Bronchial epithelial cell (primary cell): ENCODE measurements at regions not wholly inside any gene's neighbourhood (a gene's known extent, or its start where the extent isn't known, plus 50 kb on each side); places are given as distances from the start of the nearest gene placed in this dataset.

Source experiments
- DNase-seq: peaks from one replicate; pipeline ENCODE4 v3.0.0-alpha.2; 2010; ENCODE audit warnings: low read depth
- FAIRE-seq: peaks from 2 replicates; lab custom pipeline; 2011; peaks lifted over from hg19 to GRCh38; lab: Jason Lieb, UNC
- H3K27me3 ChIP-seq: 2 replicates; pipeline ENCODE4 v1.5.1; 2011; ENCODE audit warnings: low read length; ENCODE audit not compliant: control insufficient read depth, insufficient read depth
- H3K36me3 ChIP-seq: 2 replicates; pipeline ENCODE4 v1.5.1; 2011; ENCODE audit warnings: low read length; ENCODE audit not compliant: control insufficient read depth, insufficient read depth
- H3K4me3 ChIP-seq: 2 replicates; pipeline ENCODE4 v1.5.1; 2011; ENCODE audit warnings: mild to moderate bottlenecking, low read depth, low read length, control low read depth
- TF ChIP-seq, protein P1 (sequence below): IDR thresholded peaks from 2 replicates; pipeline ENCODE4 v1.5.1; 2011; ENCODE audit warnings: mild to moderate bottlenecking, moderate library complexity, low read length, control low read depth, inconsistent platforms; ENCODE audit not compliant: insufficient read depth, severe bottlenecking

DNA sequence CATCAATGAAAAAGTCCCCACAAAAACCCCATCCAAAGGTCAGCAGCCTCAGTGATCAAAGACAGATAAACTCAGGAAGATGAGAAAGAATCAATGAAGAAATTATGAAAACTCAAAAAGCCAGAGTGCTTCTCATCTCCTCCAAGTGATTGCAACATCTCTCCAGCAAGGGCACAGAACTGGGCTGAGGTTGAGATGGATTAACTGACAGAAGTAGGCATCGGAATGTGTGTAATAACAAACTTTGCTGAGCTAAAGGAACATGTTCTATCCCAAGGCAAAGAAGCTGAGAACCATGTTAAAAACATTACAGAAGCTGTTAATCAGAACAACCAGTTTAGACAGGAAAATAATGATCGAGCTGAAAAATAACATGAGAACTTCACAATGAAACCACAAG is 442.8 kb upstream of the SYT4 start:
- no peak overlapping the region for H3K4me3 ChIP-seq
- no peaks in the 10 kb centered on the region for H3K36me3 ChIP-seq
- TF ChIP-seq, protein P1, sequence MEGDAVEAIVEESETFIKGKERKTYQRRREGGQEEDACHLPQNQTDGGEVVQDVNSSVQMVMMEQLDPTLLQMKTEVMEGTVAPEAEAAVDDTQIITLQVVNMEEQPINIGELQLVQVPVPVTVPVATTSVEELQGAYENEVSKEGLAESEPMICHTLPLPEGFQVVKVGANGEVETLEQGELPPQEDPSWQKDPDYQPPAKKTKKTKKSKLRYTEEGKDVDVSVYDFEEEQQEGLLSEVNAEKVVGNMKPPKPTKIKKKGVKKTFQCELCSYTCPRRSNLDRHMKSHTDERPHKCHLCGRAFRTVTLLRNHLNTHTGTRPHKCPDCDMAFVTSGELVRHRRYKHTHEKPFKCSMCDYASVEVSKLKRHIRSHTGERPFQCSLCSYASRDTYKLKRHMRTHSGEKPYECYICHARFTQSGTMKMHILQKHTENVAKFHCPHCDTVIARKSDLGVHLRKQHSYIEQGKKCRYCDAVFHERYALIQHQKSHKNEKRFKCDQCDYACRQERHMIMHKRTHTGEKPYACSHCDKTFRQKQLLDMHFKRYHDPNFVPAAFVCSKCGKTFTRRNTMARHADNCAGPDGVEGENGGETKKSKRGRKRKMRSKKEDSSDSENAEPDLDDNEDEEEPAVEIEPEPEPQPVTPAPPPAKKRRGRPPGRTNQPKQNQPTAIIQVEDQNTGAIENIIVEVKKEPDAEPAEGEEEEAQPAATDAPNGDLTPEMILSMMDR, result no peak
- H3K27me3 ChIP-seq, result no peaks in the 10 kb centered on the region
- no peak for FAIRE-seq
- DNase-seq, result no peak

DNA sequence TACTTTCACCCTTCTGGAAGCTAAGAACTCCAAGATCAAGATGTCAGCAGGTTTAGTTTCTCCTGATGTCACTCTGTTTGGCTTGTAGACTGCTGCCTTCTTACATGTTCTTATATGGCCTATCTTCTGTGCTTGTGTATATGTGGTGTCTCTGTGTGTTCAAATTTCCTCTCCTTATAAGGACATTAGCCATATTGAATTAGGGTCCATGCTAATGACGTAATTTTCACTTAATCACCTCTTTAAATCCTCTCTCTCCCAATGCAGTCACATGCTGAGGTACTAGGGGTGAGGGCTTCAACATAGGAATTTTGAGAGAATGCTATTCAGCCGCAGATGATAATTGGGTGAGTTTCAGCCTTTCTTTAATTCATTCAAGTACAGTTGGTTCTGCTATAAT is 458.3 kb upstream of the SYT4 start:
- no peak overlapping the region for H3K4me3 ChIP-seq
- no peak for FAIRE-seq
- TF ChIP-seq, protein P1, result no peak
- no peaks in the 10 kb centered on the region for H3K36me3 ChIP-seq
- no peaks in the 10 kb centered on the region for H3K27me3 ChIP-seq
- no peak for DNase-seq

DNA sequence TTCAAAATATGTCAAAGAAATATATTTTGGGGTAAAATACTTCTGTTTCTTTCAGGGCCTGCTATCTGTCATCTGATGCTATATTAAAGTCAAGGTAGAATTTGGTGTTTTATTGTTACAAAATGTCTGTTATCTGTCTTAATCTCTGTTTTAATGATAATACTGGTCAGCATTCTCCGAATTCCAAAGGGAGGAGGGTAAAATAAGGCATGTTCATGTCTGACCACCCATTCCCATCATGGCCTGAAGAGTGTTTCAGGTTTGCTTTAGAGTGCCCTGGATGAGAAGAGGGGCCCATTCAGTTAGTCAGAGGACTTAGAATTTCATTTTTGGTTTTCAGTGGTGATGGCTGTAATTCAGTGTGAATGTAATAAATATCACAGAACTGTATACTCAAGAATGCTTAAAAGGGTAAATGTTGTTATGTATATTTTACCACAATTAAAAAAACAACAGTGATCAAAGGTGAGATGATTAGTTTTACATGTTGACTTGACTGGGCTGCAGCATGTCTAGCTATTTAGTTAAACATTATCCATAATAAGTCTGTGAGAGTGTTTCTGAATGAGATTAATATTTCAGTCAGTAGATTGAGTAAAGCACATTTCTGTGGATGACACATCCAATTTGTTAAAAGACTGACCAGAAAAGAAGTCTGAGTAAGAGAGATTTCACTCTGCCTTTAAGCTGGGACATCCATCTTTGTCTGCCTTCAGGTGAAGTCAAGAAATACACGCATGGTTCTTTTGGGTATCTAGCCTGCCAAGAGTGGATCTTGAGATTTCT is 467.9 kb upstream of the SYT4 start:
- no peak overlapping the region for H3K4me3 ChIP-seq
- no peak for FAIRE-seq

DNA sequence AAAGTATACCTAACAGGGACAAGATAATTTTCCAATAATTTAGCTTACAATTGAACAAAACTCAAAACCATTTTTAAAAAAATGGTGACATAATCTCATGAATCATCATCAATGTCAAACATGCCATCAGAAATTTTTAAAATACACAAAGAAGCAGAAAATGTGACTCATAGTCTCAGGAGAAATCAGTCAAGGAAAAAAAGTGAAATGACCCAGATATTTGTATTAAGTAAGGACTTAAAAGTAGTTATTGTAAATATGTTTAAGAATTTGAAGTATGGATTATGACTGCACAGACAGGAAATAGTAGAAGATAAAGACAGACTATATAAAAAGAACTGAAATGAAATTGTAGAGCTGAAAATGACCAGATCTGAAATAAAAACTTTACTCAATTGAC is 473.9 kb upstream of the SYT4 start:
- FAIRE-seq, result no peak
- Histone ChIP-seq H3K4me3 (no peak overlapping the region), H3K27me3 (no peaks in the 10 kb centered on the region), H3K36me3 (no peaks in the 10 kb centered on the region)
- TF ChIP-seq, protein P1, result no peak
- peak; percentile 57 for DNase-seq

More for the DNA sequence above, 467.9 kb upstream of the SYT4 start:
- Histone ChIP-seq H3K27me3 (no peaks in the 10 kb centered on the region), H3K36me3 (no peaks in the 10 kb centered on the region)
- DNase-seq, result no peak
- TF ChIP-seq, protein P1, result no peak

DNA sequence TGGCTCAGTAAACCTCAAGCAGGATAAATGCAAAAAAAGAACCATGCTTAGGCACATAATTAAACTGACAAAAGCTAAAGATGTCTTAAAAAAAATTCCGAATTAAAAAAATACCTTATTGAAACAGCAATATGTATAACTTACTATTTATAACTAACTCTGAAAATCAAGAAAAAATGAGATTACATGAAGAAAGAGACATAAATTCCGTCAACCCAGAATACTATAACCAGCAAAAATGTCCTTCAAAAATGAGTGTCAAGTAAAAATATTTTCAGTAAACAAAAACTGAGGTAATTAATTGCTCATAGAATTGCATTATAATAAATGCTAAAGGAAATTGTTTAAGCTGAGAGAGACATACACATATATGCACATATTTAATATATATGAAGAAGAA is 474.5 kb upstream of the SYT4 start:
- Histone ChIP-seq H3K36me3 (no peaks in the 10 kb centered on the region), H3K27me3 (no peaks in the 10 kb centered on the region), H3K4me3 (no peak overlapping the region)
- TF ChIP-seq, protein P1, result no peak
- DNase-seq (no peak), FAIRE-seq (no peak)

DNA sequence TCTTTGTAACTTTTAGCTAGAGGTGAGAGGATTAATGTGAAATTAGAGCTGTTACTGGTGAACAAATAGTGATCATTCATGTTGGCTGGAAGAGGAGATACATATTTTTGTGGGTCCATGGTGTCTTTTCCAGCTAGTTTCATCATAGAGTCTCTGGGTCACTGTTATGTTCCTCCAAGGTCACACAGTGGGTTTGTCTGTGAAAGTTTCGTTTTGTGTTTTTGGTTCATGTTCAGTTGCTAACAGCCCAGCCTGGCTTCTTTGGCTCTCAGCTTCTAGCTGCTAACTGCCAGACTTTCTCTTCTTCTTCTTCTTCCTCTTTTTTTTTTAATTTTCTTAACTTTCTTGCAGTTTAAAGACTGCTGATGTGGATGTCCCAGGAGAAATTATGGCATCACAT is 480.0 kb upstream of the SYT4 start:
- Histone ChIP-seq H3K4me3 (no peak overlapping the region), H3K36me3 (no peaks in the 10 kb centered on the region), H3K27me3 (no peaks in the 10 kb centered on the region)
- DNase-seq (no peak), FAIRE-seq (no peak)
- TF ChIP-seq, protein P1, result no peak
